IPS-18a (cell line): ENCODE measurements at regions not wholly inside any gene's neighbourhood (a gene's known extent, or its start where the extent isn't known, plus 50 kb on each side); places are given as distances from the start of the nearest gene placed in this dataset.

ENCODE experiments used
- H3K27ac ChIP-seq: one replicate; pipeline ENCODE4 v1.5.1; 2013; ENCODE audit warnings: low read length
- H3K27me3 ChIP-seq: one replicate; pipeline ENCODE4 v1.6.1; 2013; ENCODE audit warnings: mild to moderate bottlenecking, low read length; ENCODE audit not compliant: control insufficient read depth, insufficient read depth
- H3K36me3 ChIP-seq: one replicate; pipeline ENCODE4 v1.6.1; 2013; ENCODE audit warnings: low read depth, low read length; ENCODE audit not compliant: control insufficient read depth
- H3K4me1 ChIP-seq: one replicate; pipeline ENCODE4 v1.6.1; 2013; ENCODE audit warnings: low read depth, low read length; ENCODE audit not compliant: control insufficient read depth
- H3K4me3 ChIP-seq: one replicate; pipeline ENCODE4 v1.5.1; 2013; ENCODE audit warnings: low read length
- H3K9ac ChIP-seq: one replicate; pipeline ENCODE4 v1.6.1; 2013; ENCODE audit warnings: mild to moderate bottlenecking, low read length, moderate library complexity
- H3K9me3 ChIP-seq: one replicate; pipeline ENCODE4 v1.6.1; 2013; ENCODE audit warnings: low read depth, low read length; ENCODE audit not compliant: control insufficient read depth

DNA sequence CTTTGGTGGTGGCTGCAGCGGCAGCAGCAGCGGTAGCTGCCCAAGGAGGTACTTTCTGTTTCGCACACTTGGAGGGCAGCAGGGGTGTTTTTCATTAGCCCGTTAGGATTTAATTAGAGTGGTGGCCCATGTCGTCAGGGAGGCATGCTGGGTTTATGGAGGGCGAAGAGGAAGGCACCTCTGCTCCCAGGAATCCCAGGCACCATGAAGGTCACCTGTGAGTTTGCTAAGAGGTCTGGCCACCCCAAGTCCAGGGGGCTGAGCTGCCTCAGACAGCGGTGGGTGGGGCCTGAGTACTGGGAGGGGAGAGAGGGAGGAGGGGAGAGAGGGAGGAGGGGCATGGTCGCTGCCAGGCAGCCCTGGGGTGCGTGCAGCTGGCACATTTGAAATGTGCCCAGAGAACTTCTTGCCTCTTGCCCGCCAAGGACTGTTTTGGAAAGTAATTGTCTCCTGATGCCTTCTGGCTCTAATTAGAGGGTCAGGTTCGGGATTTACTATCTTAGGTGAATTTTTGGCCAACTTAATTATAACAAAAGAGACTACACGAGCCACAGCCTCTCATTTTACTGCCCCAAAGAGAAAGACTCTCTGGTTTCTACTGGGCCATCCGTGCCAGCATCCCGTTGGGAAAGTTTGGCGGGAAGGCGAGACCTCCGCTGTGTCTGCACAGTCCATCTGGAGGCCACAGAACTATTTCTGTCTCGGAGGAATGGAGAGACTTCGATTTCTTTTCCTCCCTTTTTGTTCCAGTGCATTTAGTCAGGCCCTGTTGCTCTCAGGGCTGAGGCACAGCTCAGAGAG lies 62.0 kb downstream of the GLI2 start:
- H3K27ac ChIP-seq = no peak overlapping the region
- no peak overlapping the region for H3K9ac ChIP-seq
- peaks cover 39% of the 10 kb centered on the region for H3K4me1 ChIP-seq
- no peak overlapping the region for H3K4me3 ChIP-seq
- H3K9me3 ChIP-seq = no peaks in the 10 kb centered on the region
- H3K27me3 ChIP-seq = no peaks in the 10 kb centered on the region
- H3K36me3 ChIP-seq = no peaks in the 10 kb centered on the region

DNA sequence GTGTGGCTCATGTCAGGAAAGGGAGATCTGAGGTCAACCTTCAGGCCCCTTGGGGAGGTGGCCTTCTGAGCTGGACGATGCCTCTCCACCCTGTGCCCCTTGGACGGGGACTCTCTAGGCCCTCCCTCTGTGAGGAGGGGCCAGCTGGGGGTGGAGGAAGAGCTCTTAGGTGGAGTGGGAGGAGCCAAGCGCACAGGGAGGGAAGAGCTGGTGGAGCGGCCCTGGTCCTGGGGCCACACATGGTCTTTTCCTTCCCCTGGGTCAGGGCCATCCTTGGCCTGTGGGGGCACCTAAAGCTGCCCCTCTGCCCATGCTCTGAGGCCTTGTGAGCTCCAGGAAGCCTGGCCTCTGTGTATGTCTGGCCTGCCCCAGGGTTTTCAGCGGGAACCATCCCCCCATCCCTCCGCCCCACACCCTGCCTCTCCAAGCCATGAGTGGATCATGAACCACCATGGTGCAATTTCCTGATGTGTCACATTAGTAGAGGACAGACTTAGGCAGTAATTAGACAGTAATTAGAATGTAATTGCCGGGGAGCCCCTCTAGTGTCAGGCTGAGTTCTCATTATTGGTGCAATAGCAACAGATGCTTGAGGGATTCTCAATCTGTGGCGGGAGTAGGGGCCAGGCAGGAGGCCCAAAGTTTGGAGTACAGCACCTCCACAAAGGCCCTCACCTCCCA lies 63.0 kb downstream of the GLI2 start:
- Histone ChIP-seq H3K9me3 (no peaks in the 10 kb centered on the region), H3K4me3 (no peak overlapping the region), H3K4me1 (peaks cover 44% of the 10 kb centered on the region), H3K27me3 (no peaks in the 10 kb centered on the region), H3K9ac (no peak overlapping the region), H3K36me3 (no peaks in the 10 kb centered on the region), H3K27ac (no peak overlapping the region)

GRCh38 chr2:120802158-120802557 lies 66.5 kb downstream of the GLI2 start:
- no peaks in the 10 kb centered on the region for H3K36me3 ChIP-seq
- no peak overlapping the region for H3K9ac ChIP-seq
- no peaks in the 10 kb centered on the region for H3K27me3 ChIP-seq
- H3K27ac ChIP-seq = no peak overlapping the region
- H3K4me3 ChIP-seq = no peak overlapping the region
- H3K4me1 ChIP-seq = peaks cover 36% of the 10 kb centered on the region
- H3K9me3 ChIP-seq = no peaks in the 10 kb centered on the region

GRCh38 chr2:120802867-120803484 lies 67.3 kb downstream of the GLI2 start:
- Histone ChIP-seq H3K36me3 (no peaks in the 10 kb centered on the region), H3K9ac (no peak overlapping the region), H3K4me1 (peaks cover 28% of the 10 kb centered on the region), H3K27me3 (no peaks in the 10 kb centered on the region), H3K9me3 (no peaks in the 10 kb centered on the region), H3K4me3 (no peak overlapping the region), H3K27ac (no peak overlapping the region)

GRCh38 chr2:120803764-120804335 lies 68.2 kb downstream of the GLI2 start:
- Histone ChIP-seq H3K4me1 (peaks cover 19% of the 10 kb centered on the region), H3K27me3 (no peaks in the 10 kb centered on the region), H3K4me3 (no peak overlapping the region), H3K27ac (no peak overlapping the region), H3K36me3 (no peaks in the 10 kb centered on the region), H3K9ac (no peak overlapping the region), H3K9me3 (no peaks in the 10 kb centered on the region)

GRCh38 chr2:120804459-120804858 lies 68.8 kb downstream of the GLI2 start:
- Histone ChIP-seq H3K4me3 (no peak overlapping the region), H3K4me1 (peaks cover 18% of the 10 kb centered on the region), H3K9ac (no peak overlapping the region), H3K27ac (no peak overlapping the region), H3K27me3 (no peaks in the 10 kb centered on the region), H3K36me3 (no peaks in the 10 kb centered on the region), H3K9me3 (no peaks in the 10 kb centered on the region)

DNA sequence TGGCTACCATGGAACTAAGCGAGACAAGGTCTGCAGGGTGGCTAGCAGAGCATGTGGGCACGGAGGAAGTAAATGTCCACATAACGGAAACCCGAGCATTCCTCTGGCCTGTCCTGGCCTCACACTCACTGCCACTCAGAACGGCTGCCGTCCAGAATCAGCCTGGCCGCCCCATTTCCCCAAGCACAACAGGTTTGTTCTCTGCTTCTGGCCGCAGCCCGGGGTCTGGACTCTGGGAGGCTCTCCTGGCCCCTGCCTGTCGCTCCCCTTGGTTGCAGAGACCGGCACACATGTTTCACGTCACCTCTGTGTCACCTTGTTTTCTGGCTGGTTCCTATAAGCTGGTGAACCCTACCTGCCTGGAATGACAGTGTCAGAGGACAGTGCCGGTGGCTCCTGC lies 69.3 kb downstream of the GLI2 start:
- peaks cover 18% of the 10 kb centered on the region for H3K4me1 ChIP-seq
- no peak overlapping the region for H3K4me3 ChIP-seq
- no peak overlapping the region for H3K9ac ChIP-seq

DNA sequence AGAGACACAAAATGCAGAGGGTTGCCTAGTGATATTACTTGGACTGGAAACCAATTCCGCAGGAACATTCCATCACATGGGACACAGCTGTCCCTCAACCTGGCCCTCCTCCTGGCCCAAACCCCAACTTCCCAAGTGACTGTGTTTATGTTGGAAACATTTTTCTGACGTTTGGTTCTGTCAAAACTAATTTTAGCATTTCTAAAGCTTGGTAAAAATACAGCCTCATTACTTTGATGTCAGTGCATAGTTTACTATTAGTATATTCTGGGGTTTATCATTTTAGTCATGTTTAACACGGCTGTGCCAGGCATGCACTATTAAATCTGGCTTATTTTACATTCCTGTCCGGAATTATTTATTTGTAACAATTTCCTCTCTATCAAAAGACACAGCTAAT lies 69.9 kb downstream of the GLI2 start:
- H3K9me3 ChIP-seq = no peaks in the 10 kb centered on the region
- H3K27ac ChIP-seq = no peak overlapping the region
- no peaks in the 10 kb centered on the region for H3K27me3 ChIP-seq
- no peaks in the 10 kb centered on the region for H3K36me3 ChIP-seq
- H3K4me3 ChIP-seq = no peak overlapping the region
- H3K4me1 ChIP-seq = peaks cover 18% of the 10 kb centered on the region
- no peak overlapping the region for H3K9ac ChIP-seq

More for the DNA sequence above, 69.3 kb downstream of the GLI2 start:
- Histone ChIP-seq H3K27ac (no peak overlapping the region), H3K36me3 (no peaks in the 10 kb centered on the region), H3K9me3 (no peaks in the 10 kb centered on the region), H3K27me3 (no peaks in the 10 kb centered on the region)

DNA sequence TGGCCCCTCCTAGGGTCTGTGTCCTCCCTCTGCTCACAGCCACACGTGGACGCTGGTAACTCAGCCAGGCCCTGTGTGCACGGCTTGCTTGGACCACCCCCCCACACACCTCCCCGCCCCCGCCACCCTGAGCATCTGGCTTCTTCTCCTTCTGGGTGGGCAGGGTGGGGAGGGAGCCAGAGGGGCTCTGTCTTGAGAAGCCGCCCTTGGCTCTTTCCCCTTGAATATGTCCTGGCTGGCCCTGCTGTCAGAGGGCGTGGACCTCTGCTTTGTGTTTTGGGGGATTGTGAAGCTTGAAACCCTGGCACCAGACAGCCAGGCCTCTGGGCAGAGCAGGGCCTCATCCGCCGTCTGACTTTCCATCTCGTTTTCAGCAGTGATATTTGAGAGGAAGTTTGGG lies 72.1 kb downstream of the GLI2 start:
- H3K27ac ChIP-seq = no peak overlapping the region
- H3K4me3 ChIP-seq = no peak overlapping the region
- H3K9me3 ChIP-seq = no peaks in the 10 kb centered on the region
- H3K36me3 ChIP-seq = no peaks in the 10 kb centered on the region
- H3K4me1 ChIP-seq = peaks cover 4% of the 10 kb centered on the region
- H3K9ac ChIP-seq = no peak overlapping the region
- no peaks in the 10 kb centered on the region for H3K27me3 ChIP-seq

- Histone ChIP-seq H3K9ac (no peak overlapping the region), H3K36me3 (no peaks in the 10 kb centered on the region), H3K27me3 (no peaks in the 10 kb centered on the region), H3K4me1 (no peaks in the 10 kb centered on the region), H3K4me3 (no peak overlapping the region), H3K9me3 (no peaks in the 10 kb centered on the region), H3K27ac (no peak overlapping the region)
Observed at GRCh38 chr2:120809151-120809550, 73.5 kb downstream of the GLI2 start.

- Histone ChIP-seq H3K27ac (no peak overlapping the region), H3K4me3 (no peak overlapping the region), H3K9ac (no peak overlapping the region), H3K4me1 (no peaks in the 10 kb centered on the region), H3K9me3 (no peaks in the 10 kb centered on the region), H3K27me3 (no peaks in the 10 kb centered on the region), H3K36me3 (no peaks in the 10 kb centered on the region)
Observed at GRCh38 chr2:120809609-120810440, 74.2 kb downstream of the GLI2 start.
